ENCODE measurements at regions not wholly inside any gene's neighbourhood (a gene's known extent, or its start where the extent isn't known, plus 50 kb on each side); places are given as distances from the start of the nearest gene placed in this dataset.
A peak's percentile ranks its signal among the peaks of the same experiment; 100 is the strongest.

DNA sequence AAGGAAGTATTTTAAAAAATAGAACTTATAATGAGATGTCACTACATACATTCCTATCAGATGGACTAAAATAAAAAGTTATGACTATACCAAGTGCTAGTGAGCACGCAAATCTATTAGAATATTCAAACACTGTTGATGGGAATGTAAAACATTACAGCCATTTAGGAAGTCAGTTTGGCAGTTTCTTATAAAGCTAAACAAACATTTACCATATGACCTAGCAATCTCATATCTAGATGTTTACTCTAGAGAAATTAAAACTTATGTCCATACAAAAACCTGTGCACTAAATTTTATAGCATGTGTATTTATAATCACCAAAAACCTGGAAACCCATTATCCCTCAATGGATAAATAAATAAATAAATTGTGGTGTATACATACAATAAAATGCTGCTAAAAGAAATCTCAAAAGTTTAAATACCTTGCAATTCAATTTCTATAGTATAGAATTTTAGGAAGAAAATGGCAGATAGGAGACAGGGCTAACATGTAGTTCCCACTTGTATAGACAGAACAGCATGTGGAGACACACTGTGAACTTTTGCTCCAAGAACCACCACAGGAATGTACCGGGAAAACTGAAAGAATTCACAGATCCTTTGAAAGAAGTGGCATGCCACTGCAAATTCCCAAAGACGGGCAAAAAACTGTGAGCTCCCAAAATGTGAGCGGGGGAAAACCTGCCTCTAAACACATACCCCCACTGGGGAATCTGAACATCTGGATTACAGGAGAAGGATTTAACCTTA, 174.6 kb upstream of the SPEF2 start:
- H3K4me3 ChIP-seq, result no peak overlapping the region
- TF ChIP-seq, protein P1, sequence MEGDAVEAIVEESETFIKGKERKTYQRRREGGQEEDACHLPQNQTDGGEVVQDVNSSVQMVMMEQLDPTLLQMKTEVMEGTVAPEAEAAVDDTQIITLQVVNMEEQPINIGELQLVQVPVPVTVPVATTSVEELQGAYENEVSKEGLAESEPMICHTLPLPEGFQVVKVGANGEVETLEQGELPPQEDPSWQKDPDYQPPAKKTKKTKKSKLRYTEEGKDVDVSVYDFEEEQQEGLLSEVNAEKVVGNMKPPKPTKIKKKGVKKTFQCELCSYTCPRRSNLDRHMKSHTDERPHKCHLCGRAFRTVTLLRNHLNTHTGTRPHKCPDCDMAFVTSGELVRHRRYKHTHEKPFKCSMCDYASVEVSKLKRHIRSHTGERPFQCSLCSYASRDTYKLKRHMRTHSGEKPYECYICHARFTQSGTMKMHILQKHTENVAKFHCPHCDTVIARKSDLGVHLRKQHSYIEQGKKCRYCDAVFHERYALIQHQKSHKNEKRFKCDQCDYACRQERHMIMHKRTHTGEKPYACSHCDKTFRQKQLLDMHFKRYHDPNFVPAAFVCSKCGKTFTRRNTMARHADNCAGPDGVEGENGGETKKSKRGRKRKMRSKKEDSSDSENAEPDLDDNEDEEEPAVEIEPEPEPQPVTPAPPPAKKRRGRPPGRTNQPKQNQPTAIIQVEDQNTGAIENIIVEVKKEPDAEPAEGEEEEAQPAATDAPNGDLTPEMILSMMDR (IDR thresholded peaks at IDR 0.05), result no peak
- DNase-seq, result no peak
- H3K4me1 ChIP-seq, result no peaks in the 10 kb centered on the region
- no peaks in the 10 kb centered on the region for H3K9me3 ChIP-seq
- ATAC-seq, result no peak
- no peak overlapping the region for H3K27ac ChIP-seq
- no peaks in the 10 kb centered on the region for H3K27me3 ChIP-seq
- H3K36me3 ChIP-seq, result no peaks in the 10 kb centered on the region
- intact Hi-C loops (cut with DNase I), result no loop called here

GRCh38 chr5:35440409-35440808, 177.3 kb upstream of the SPEF2 start:
- no peak overlapping the region for H3K27ac ChIP-seq
- intact Hi-C loops (cut with DNase I), result no loop called here
- peaks cover 3% of the 10 kb centered on the region for H3K4me1 ChIP-seq
- ATAC-seq (no peak), DNase-seq (no peak)
- no peak overlapping the region for H3K4me3 ChIP-seq
- no peaks in the 10 kb centered on the region for H3K27me3 ChIP-seq
- H3K36me3 ChIP-seq, result no peaks in the 10 kb centered on the region
- H3K9me3 ChIP-seq, result no peaks in the 10 kb centered on the region
- TF ChIP-seq, protein P1 (IDR thresholded peaks at IDR 0.05), result no peak

GRCh38 chr5:35438786-35439185, 178.9 kb upstream of the SPEF2 start:
- intact Hi-C loops (cut with DNase I), result no loop called here
- no peaks in the 10 kb centered on the region for H3K36me3 ChIP-seq
- TF ChIP-seq, protein P1 (IDR thresholded peaks at IDR 0.05), result no peak

GRCh38 chr5:35438288-35438687, 179.4 kb upstream of the SPEF2 start:
- H3K9me3 ChIP-seq, result no peaks in the 10 kb centered on the region
- ATAC-seq (no peak), DNase-seq (no peak)
- no peaks in the 10 kb centered on the region for H3K27me3 ChIP-seq
- no peak overlapping the region for H3K4me3 ChIP-seq
- TF ChIP-seq, protein P1 (IDR thresholded peaks at IDR 0.05), result no peak
- H3K36me3 ChIP-seq, result no peaks in the 10 kb centered on the region
- intact Hi-C loops (cut with DNase I), result no loop called here
- H3K27ac ChIP-seq, result no peak overlapping the region
- peaks cover 3% of the 10 kb centered on the region for H3K4me1 ChIP-seq

More at GRCh38 chr5:35438786-35439185, 178.9 kb upstream of the SPEF2 start:
- Histone ChIP-seq H3K27me3 (no peaks in the 10 kb centered on the region), H3K4me3 (no peak overlapping the region), H3K4me1 (peaks cover 3% of the 10 kb centered on the region), H3K9me3 (no peaks in the 10 kb centered on the region), H3K27ac (no peak overlapping the region)
- DNase-seq (no peak), ATAC-seq (no peak)

DNA sequence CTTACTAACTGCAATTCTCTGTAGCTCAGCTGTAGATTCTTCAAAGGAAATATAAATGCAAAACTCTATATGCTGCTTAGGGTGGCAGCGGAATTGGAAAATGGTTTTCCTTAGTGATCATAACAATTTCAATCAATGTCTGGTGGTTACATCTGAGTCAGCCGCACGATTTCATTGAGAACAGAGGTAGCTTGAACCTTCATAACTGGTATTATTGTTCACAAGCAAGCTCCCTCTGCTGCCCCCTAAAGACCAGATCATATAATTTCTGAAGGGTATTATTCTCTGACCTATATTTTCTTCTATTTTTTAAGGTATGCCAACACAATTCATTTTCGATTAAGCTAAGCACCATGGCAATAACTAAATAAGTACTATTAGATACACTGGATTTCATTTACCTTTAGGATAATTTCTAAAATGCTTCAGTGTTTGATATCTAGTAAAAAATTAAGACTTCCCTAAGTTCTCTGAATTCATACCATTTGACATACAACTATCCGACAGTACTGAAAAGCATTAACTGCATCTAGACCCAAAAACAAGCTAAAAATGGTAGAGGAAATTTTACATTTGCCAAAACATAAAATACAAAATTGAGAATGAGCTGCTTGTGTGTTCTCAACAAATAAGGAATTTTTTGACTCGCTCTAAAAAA, 181.1 kb upstream of the SPEF2 start:
- intact Hi-C loops (cut with DNase I), result no loop called here
- TF ChIP-seq, protein P1 (IDR thresholded peaks at IDR 0.05), result peak; percentile 53
- Histone ChIP-seq H3K36me3 (no peaks in the 10 kb centered on the region), H3K4me1 (peaks cover 3% of the 10 kb centered on the region), H3K27ac (no peak overlapping the region), H3K27me3 (no peaks in the 10 kb centered on the region), H3K9me3 (no peaks in the 10 kb centered on the region), H3K4me3 (no peak overlapping the region)
- peak; percentile 74 for ATAC-seq
- no peak for DNase-seq
